ENCODE measurements at regions not wholly inside any gene's neighbourhood (a gene's known extent, or its start where the extent isn't known, plus 50 kb on each side); places are given as distances from the start of the nearest gene placed in this dataset.

DNA sequence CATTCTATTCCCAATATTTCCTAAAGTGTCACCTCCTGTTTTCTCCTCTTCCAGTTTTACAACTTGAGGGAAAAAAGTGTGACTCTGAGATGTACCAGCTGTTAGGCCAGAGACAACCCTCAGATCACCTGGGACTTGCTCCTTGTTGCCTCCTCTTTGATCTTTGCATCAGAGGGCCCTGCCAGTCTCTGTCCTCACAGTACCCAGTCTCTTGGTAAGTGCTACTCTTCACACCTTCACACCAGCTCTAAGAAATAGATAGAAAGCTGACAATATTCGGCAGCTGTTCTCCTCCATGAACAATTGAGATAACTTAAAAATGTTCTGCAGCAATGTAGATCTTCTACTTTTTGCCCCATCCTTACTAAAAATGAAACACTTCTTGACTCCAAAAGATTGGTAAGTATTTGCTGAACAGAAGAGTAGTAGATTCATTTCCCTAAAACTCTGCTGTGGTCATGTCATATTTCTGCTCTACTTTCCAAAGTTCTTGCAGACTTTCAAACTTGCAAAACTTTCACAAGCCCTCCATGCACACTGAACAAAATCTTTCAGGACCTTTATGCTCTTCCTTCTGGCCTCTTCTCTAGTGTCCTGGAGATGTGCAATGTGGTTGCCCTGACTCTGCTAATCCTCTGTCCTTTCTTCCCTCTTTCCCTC is 188.6 kb downstream of the SNX18 start:
- Histone ChIP-seq H3K27me3 (no peaks in the 10 kb centered on the region), H3K9me3 (no peaks in the 10 kb centered on the region), H3K27ac (no peak overlapping the region), H3K4me3 (no peak overlapping the region), H3K4me1 (peaks cover 0 to 24% (median 10%) of the 10 kb centered on the region in 3 donors), H3K36me3 (no peaks in the 10 kb centered on the region)
- intact Hi-C loops (cut with DNase I) = no loop called here
- TF ChIP-seq CTCF (IDR thresholded peaks at IDR 0.05) = no peak
- no peak for TF ChIP-seq POLR2A (IDR thresholded peaks at IDR 0.05)
- 77 to 100% methylated on average over 1 of the region's 1 CpG for WGBS, 2 donors
- no peak for DNase-seq

DNA sequence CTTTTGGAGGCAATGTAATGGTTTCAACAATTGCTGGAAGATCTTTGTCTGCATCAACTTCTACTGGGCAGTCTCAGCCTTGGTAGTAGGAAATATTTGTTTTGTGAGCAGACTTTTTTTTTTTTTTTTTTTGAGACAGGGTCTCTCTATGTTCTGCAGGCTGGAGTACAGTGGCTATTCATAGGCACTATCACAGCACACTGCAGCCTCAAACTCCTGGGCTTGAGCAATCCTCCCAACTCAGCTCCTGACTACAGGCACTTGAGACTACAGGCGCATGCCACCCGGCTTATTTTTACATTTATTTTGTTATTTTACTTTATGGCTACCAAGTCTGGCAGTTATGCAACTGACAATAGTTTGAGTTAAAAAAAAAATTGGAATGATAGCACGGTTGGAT is 187.3 kb downstream of the SNX18 start:
- Histone ChIP-seq H3K27me3 (no peaks in the 10 kb centered on the region), H3K4me3 (no peak overlapping the region), H3K9me3 (no peaks in the 10 kb centered on the region), H3K27ac (peak overlapping the region in 1 of 4 donors; percentile 40), H3K4me1 (peaks cover 0 to 24% (median 10%) of the 10 kb centered on the region in 3 donors), H3K36me3 (no peaks in the 10 kb centered on the region)
- TF ChIP-seq CTCF (IDR thresholded peaks at IDR 0.05) (no peak), POLR2A (IDR thresholded peaks at IDR 0.05) (no peak)
- intact Hi-C loops (cut with DNase I) = no loop called here
- no peak for DNase-seq
- 88 to 98% methylated on average over 3 of the region's 3 CpGs for WGBS, 2 donors

GRCh38 chr5:54704333-54704732 is 186.8 kb downstream of the SNX18 start:
- Histone ChIP-seq H3K4me3 (no peak overlapping the region), H3K27me3 (no peaks in the 10 kb centered on the region), H3K36me3 (no peaks in the 10 kb centered on the region), H3K9me3 (no peaks in the 10 kb centered on the region), H3K4me1 (peaks cover 0 to 24% (median 10%) of the 10 kb centered on the region in 3 donors), H3K27ac (peak overlapping the region in 1 of 4 donors; percentile 40)
- intact Hi-C loops (cut with DNase I) = no loop called here
- TF ChIP-seq POLR2A (IDR thresholded peaks at IDR 0.05) = no peak
- no peak for TF ChIP-seq CTCF (IDR thresholded peaks at IDR 0.05)
- DNase-seq = no peak
- 25 to 56% methylated on average over 1 of the region's 1 CpG for WGBS, 2 donors

DNA sequence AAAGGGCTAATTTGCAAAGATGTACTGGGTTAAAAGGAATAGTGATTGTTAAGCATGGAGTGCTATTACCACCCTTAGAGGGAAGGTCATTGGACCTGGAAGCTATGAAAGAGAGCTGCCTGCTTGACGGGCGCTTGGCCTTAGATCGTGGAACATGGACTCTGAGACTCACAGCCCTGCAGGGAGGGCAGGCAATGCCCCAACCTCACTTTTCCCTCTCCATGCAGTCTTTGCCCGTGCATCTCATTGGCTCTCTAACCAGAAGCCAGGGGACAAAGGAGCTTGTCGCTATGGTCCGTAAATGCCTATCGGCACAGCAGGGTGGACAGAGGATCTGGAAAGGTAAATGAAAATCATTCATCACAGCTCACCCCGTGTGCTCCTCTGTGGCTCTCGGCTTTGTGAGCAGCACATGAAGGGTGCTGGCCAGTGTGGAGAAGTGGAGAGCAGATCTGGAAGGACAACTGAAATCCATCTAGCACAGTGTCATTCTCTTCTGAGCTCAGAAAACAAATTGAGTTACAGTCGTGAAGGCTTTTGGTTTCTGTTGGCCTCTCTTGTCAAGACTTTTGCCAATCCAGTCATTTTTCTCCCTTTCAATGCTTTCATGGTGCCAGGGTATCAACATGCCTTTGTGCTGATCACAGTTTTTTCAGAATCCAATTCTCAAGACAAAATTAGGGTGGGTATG is 186.2 kb downstream of the SNX18 start:
- no peak for DNase-seq
- Histone ChIP-seq H3K9me3 (no peaks in the 10 kb centered on the region), H3K27ac (peak overlapping the region in 2 of 4 donors; percentile 40 to 69), H3K27me3 (no peaks in the 10 kb centered on the region), H3K36me3 (no peaks in the 10 kb centered on the region), H3K4me3 (no peak overlapping the region), H3K4me1 (peaks cover 0 to 24% (median 10%) of the 10 kb centered on the region in 3 donors)
- TF ChIP-seq POLR2A (IDR thresholded peaks at IDR 0.05) = no peak
- no peak for TF ChIP-seq CTCF (IDR thresholded peaks at IDR 0.05)
- WGBS, 2 donors = 66 to 81% methylated on average over 9 to 10 of the region's 10 CpGs
- intact Hi-C loops (cut with DNase I) = no loop called here

- TF ChIP-seq CTCF (IDR thresholded peaks at IDR 0.05) = no peak
- TF ChIP-seq POLR2A (IDR thresholded peaks at IDR 0.05) = no peak
- H3K27ac ChIP-seq = peak overlapping the region in 2 of 4 donors; percentile 40 to 69
- no peaks in the 10 kb centered on the region for H3K27me3 ChIP-seq
- no peaks in the 10 kb centered on the region for H3K36me3 ChIP-seq
- H3K4me3 ChIP-seq = no peak overlapping the region
- H3K9me3 ChIP-seq = no peaks in the 10 kb centered on the region
- peaks cover 0 to 24% (median 10%) of the 10 kb centered on the region in 3 donors for H3K4me1 ChIP-seq
- intact Hi-C loops (cut with DNase I) = no loop called here
- DNase-seq = no peak
- 24 to 33% methylated on average over 2 of the region's 2 CpGs for WGBS, 2 donors
Measured at GRCh38 chr5:54703133-54703532, 185.6 kb downstream of the SNX18 start.
